K562 (cell line): ENCODE measurements at regions not wholly inside any gene's neighbourhood (a gene's known extent, or its start where the extent isn't known, plus 50 kb on each side); places are given as distances from the start of the nearest gene placed in this dataset.

Source experiments
- ATAC-seq: fragments of 200-7000 bp; cut with Tn5 transposase; 3 replicates; pipeline ENCODE4 v1.9.1; 2020; ENCODE audit warnings: moderate library complexity
- BruUV-seq: library from RNA; stranded (reverse); fragments of 400-500 nt; replicated peaks from 2 replicates; lab custom pipeline; 2021; lab: Mats Ljungman, UMichigan
- CTCF ChIA-PET: fragments of 300-600 bp; formaldehyde crosslinking; extraction: SDS; loops from one replicate; lab custom pipeline; 2021; ENCODE audit warnings: low intra/inter-chr PET ratio; lab: Yijun Ruan, JAX
- POLR2A ChIA-PET: fragments of 300-600, 350-650 bp; sonication (Branson Sonifier 250); formaldehyde crosslinking; extraction: SDS; loops from one replicate; lab custom pipeline; 2021; ENCODE audit warnings: antibody characterized with exemption, inconsistent platforms; lab: Yijun Ruan, JAX
- DNase-seq, 4 experiments: peaks; one replicate each; pipeline versions ENCODE4 v3.0.0 to v3.0.0-alpha.2; 2011 to 2018; ENCODE audit warnings: low spot score in 3 of 4, mixed read lengths in 3 of 4; ENCODE audit errors: extremely low read depth in 1 of 4
- FAIRE-seq: peaks from 2 replicates; lab custom pipeline; 2011; peaks lifted over from hg19 to GRCh38; lab: Jason Lieb, UNC
- H2AFZ ChIP-seq: 2 replicates; pipeline ENCODE4 v1.6.0; 2011; ENCODE audit warnings: low read depth, low read length, control low read depth, inconsistent platforms
- H3K27ac ChIP-seq: fragments of 200-600 bp; 3 replicates; pipeline ENCODE4 v1.8.0; 2011; ENCODE audit warnings: low read depth, mild to moderate bottlenecking, control low read depth, inconsistent platforms, low read length, moderate library complexity, mixed read lengths; ENCODE audit errors: extremely low read depth
- H3K27me3 ChIP-seq, 2 experiments: fragments of 300-600 bp in 1 of 2; 2 replicates in 1 of 2; 3 replicates in 1 of 2; pipeline versions ENCODE4 v1.6.0 to v1.8.0; 2011; ENCODE audit warnings: inconsistent platforms in 2 of 2, low read length in 2 of 2, mild to moderate bottlenecking in 1 of 2, mixed read lengths in 1 of 2, moderate library complexity in 1 of 2; ENCODE audit not compliant: control insufficient read depth in 2 of 2, insufficient read depth in 2 of 2
- H3K36me3 ChIP-seq: fragments of 300-600 bp; 3 replicates; pipeline ENCODE4 v1.8.0; 2011; ENCODE audit warnings: mild to moderate bottlenecking, low read length, inconsistent platforms; ENCODE audit not compliant: control insufficient read depth, insufficient read depth
- H3K4me1 ChIP-seq, 2 experiments: fragments of 200-600 bp in 1 of 2; replicated peaks in 1 of 2; 2 replicates in 1 of 2; 3 replicates in 1 of 2; pipeline versions ENCODE4 v1.5.1 to v1.8.0; 2011; ENCODE audit warnings: inconsistent platforms in 2 of 2, low read length in 2 of 2, mild to moderate bottlenecking in 1 of 2, mixed read lengths in 1 of 2, moderate library complexity in 1 of 2; ENCODE audit not compliant: control insufficient read depth in 2 of 2, insufficient read depth in 2 of 2
- H3K4me2 ChIP-seq: 2 replicates; pipeline ENCODE4 v1.6.1; 2011; ENCODE audit warnings: low read length, control low read depth, inconsistent platforms, mixed read lengths; ENCODE audit not compliant: insufficient read depth
- H3K4me3 ChIP-seq: fragments of 200-600 bp; sonication (generic), shearing (Covaris generic); 2 replicates; pipeline ENCODE4 v1.5.1; 2016; ENCODE audit warnings: control low read depth, inconsistent platforms
- H3K79me2 ChIP-seq: fragments of 200-600 bp; 3 replicates; pipeline ENCODE4 v1.8.0; 2011; ENCODE audit warnings: low read length, inconsistent platforms; ENCODE audit not compliant: control insufficient read depth, insufficient read depth
- H3K9ac ChIP-seq, 2 experiments: 2 replicates each; pipeline versions ENCODE4 v1.6.0 to v1.6.1; 2011; ENCODE audit warnings: low read depth in 2 of 2, low read length in 2 of 2, control low read depth in 1 of 2, inconsistent platforms in 1 of 2, mild to moderate bottlenecking in 1 of 2, mixed read lengths in 1 of 2; ENCODE audit not compliant: insufficient read depth in 1 of 2
- H3K9me1 ChIP-seq: one replicate; pipeline ENCODE4 v1.6.0; 2011; ENCODE audit warnings: inconsistent platforms, mild to moderate bottlenecking, low read length, moderate library complexity; ENCODE audit not compliant: control insufficient read depth, insufficient read depth
- H3K9me3 ChIP-seq: replicated peaks from 2 replicates; pipeline ENCODE4 v1.5.1; 2011; ENCODE audit warnings: low read depth, low read length, inconsistent platforms; ENCODE audit not compliant: control insufficient read depth, insufficient read depth
- H4K20me1 ChIP-seq: replicated peaks from 2 replicates; pipeline ENCODE4 v1.6.1; 2011; ENCODE audit warnings: low read length, inconsistent platforms, mixed read lengths; ENCODE audit not compliant: control insufficient read depth, insufficient read depth
- ARID1B ChIP-seq: fragments of 450-650 bp; IDR thresholded peaks from 2 replicates; pipeline ENCODE4 v1.6.1; 2016; ENCODE audit warnings: antibody characterized with exemption, mild to moderate bottlenecking, inconsistent platforms
- HCFC1 ChIP-seq: IDR thresholded peaks from 2 replicates; pipeline ENCODE4 v1.6.1; 2012; ENCODE audit warnings: low read depth, low read length, improper control_type of control experiment
- NFYB ChIP-seq: IDR thresholded peaks from 2 replicates; pipeline ENCODE4 v1.6.1; 2011; ENCODE audit warnings: mild to moderate bottlenecking, moderate library complexity; ENCODE audit not compliant: insufficient read length; ENCODE audit errors: extremely low read depth
- SMAD3 ChIP-seq: fragments of 450-650 bp; formaldehyde crosslinking; conservative IDR thresholded peaks from 2 replicates; pipeline ENCODE4 v1.4.0; 2020; ENCODE audit warnings: mild to moderate bottlenecking
- SUPT5H ChIP-seq: fragments of 450-650 bp; IDR thresholded peaks from 2 replicates; pipeline ENCODE4 v1.6.1; 2016
- ZFP1 ChIP-seq: fragments of 450-650 bp; formaldehyde crosslinking; IDR thresholded peaks from 2 replicates; pipeline ENCODE4 v1.4.0; 2020; ENCODE audit warnings: mild to moderate bottlenecking, mixed read lengths
- ZFP36 ChIP-seq: fragments of 150-350 bp; IDR thresholded peaks from 2 replicates; pipeline ENCODE4 v1.6.1; 2018; ENCODE audit warnings: low read length, low read depth; ENCODE audit not compliant: partially characterized antibody
- ZKSCAN8 ChIP-seq: fragments of 200-800 bp; sonication (Bioruptor generic); IDR thresholded peaks from 2 replicates; pipeline ENCODE4 v1.6.1; 2016; ENCODE audit warnings: missing genetic modification characterization, missing compliant biosample characterization
- ZNF274 ChIP-seq: IDR thresholded peaks from 2 replicates; pipeline ENCODE4 v1.6.1; 2011; ENCODE audit warnings: low read depth, mild to moderate bottlenecking, low read length, moderate library complexity, borderline replicate concordance
- ZNF324 ChIP-seq: fragments of 250-450 bp; sonication (Bioruptor Pico); IDR thresholded peaks from 2 replicates; pipeline ENCODE4 v1.4.0; 2020; ENCODE audit warnings: mild to moderate bottlenecking
- ZNF408 ChIP-seq: fragments of 250-450 bp; sonication (Bioruptor Pico); IDR thresholded peaks from 2 replicates; pipeline ENCODE4 v1.4.0; 2020; ENCODE audit warnings: low read depth, mild to moderate bottlenecking, moderate library complexity
- WGBS: fragments of 100-300 bp; shearing (Covaris generic); methylation state at CpG from one replicate; pipeline ENCODE4 v1.1.6; 2016; ENCODE audit warnings: low coverage, mixed read lengths; ENCODE audit not compliant: insufficient coverage; ENCODE audit errors: missing lambda C conversion rate; 5-methylcytosine and 5-hydroxymethylcytosine counted together
- in situ Hi-C: fragments of 300-500 bp; cut with MboI; formaldehyde crosslinking; loops from 4 replicates; pipeline ENCODE4 v1.15.0; 2018; ENCODE audit warnings: inconsistent platforms, mixed read lengths
- intact Hi-C: fragments of 100-400 bp; cut with micrococcal nuclease; formaldehyde crosslinking; loops from 2 replicates; pipeline ENCODE4 v1.14.2; 2022
- TF ChIP-seq, protein P1 (sequence below): fragments of 450-650 bp; IDR thresholded peaks from one replicate; pipeline ENCODE4 v1.6.1; 2018; ENCODE audit warnings: mild to moderate bottlenecking, moderate library complexity; ENCODE audit not compliant: partially characterized antibody
- TF ChIP-seq, protein P2 (sequence below), 2 experiments: fragments of 450-650 bp; IDR thresholded peaks; 2 replicates each; pipeline ENCODE4 v1.6.1; 2018; ENCODE audit warnings: mild to moderate bottlenecking in 2 of 2, low read depth in 1 of 2; ENCODE audit not compliant: partially characterized antibody in 2 of 2
- TF ChIP-seq, protein P3 (sequence below): fragments of 250-450 bp; sonication (Bioruptor Pico); IDR thresholded peaks from 2 replicates; pipeline ENCODE4 v1.5.0; 2020; ENCODE audit warnings: mild to moderate bottlenecking, borderline replicate concordance

DNA sequence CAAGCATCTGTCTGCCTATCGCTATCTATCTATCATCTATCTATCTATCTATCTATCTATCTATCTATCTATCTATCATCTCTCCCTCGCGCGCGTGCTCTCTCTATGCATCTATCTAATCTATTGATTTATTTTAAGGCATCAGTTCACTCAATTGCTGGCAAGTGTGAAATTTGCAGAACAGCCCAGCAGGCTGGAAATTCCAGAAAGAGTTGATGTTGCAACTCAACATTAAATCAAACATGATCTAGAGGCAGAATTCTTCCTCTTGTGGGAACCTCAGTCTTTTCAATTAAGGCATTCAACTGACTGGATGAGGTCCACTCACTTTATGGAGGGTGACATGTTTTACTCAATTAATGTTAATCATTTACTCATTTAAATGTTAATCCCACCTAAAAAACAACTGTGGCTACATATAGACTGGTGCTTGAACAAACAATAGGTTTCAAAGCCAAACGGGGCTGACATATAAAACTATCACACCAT, 1210.8 kb downstream of the GALC start (continued):
- TF ChIP-seq, protein P1, sequence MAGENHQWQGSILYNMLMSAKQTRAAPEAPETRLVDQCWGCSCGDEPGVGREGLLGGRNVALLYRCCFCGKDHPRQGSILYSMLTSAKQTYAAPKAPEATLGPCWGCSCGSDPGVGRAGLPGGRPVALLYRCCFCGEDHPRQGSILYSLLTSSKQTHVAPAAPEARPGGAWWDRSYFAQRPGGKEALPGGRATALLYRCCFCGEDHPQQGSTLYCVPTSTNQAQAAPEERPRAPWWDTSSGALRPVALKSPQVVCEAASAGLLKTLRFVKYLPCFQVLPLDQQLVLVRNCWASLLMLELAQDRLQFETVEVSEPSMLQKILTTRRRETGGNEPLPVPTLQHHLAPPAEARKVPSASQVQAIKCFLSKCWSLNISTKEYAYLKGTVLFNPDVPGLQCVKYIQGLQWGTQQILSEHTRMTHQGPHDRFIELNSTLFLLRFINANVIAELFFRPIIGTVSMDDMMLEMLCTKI = no peak

DNA sequence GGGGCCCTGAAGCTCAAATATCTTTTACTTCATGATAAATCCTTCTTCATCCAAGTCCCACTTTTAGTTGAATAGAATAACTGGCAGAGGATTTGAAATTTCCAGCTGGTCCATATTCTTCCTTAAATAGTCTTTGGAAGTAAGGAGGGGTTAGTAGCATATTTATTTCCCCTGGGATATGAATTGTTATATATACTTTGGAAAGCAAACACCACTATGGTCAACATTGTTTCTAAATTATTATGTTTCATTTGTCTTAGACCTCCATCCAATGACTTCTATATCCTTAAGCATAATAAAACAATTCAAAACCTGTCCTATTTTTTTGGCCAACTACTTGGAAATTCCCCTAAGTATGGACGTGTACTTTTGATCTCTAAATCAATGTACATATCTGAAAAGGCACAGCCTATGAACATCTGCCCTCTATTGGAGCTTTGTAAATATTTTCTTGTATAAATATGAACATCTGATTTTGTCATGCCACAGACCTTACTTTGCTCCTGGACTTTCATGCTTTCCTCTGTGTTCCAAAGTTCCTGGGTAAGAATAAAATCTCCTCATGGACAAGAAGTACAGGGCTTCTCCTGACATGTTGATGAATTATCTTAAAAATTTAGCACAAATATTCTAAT, 1212.0 kb downstream of the GALC start:
- no peaks in the 10 kb centered on the region for H3K27me3 ChIP-seq
- no peak for DNase-seq
- no peaks in the 10 kb centered on the region for H3K4me1 ChIP-seq
- FAIRE-seq = no peak
- ChIA-PET POLR2A (no interaction called here), CTCF (no interaction called here)
- in situ Hi-C loops (no loop called here), intact Hi-C loops (no loop called here)
- BruUV-seq = no TSS peak
- H3K9ac ChIP-seq = no peak overlapping the region
- H3K9me3 ChIP-seq = no peaks in the 10 kb centered on the region
- H2AFZ ChIP-seq = no peak overlapping the region
- H3K36me3 ChIP-seq = no peaks in the 10 kb centered on the region
- 0% methylated on average over 1 of the region's 1 CpG for WGBS
- H4K20me1 ChIP-seq = no peaks in the 10 kb centered on the region
- H3K79me2 ChIP-seq = no peaks in the 10 kb centered on the region
- ATAC-seq = no peak
- H3K4me2 ChIP-seq = no peak overlapping the region
- no peaks in the 10 kb centered on the region for H3K9me1 ChIP-seq
- H3K4me3 ChIP-seq = no peak overlapping the region
- H3K27ac ChIP-seq = no peak overlapping the region
- no peak for TF ChIP-seq HCFC1
- no peak for TF ChIP-seq ZNF274
- TF ChIP-seq ZKSCAN8 = no peak
- TF ChIP-seq, protein P2, sequence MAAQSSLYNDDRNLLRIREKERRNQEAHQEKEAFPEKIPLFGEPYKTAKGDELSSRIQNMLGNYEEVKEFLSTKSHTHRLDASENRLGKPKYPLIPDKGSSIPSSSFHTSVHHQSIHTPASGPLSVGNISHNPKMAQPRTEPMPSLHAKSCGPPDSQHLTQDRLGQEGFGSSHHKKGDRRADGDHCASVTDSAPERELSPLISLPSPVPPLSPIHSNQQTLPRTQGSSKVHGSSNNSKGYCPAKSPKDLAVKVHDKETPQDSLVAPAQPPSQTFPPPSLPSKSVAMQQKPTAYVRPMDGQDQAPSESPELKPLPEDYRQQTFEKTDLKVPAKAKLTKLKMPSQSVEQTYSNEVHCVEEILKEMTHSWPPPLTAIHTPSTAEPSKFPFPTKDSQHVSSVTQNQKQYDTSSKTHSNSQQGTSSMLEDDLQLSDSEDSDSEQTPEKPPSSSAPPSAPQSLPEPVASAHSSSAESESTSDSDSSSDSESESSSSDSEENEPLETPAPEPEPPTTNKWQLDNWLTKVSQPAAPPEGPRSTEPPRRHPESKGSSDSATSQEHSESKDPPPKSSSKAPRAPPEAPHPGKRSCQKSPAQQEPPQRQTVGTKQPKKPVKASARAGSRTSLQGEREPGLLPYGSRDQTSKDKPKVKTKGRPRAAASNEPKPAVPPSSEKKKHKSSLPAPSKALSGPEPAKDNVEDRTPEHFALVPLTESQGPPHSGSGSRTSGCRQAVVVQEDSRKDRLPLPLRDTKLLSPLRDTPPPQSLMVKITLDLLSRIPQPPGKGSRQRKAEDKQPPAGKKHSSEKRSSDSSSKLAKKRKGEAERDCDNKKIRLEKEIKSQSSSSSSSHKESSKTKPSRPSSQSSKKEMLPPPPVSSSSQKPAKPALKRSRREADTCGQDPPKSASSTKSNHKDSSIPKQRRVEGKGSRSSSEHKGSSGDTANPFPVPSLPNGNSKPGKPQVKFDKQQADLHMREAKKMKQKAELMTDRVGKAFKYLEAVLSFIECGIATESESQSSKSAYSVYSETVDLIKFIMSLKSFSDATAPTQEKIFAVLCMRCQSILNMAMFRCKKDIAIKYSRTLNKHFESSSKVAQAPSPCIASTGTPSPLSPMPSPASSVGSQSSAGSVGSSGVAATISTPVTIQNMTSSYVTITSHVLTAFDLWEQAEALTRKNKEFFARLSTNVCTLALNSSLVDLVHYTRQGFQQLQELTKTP (IDR thresholded peaks at IDR 0.05; ENCODE audit: low read depth in 1 of 2, partially characterized antibody in 2 of 2) = no peak
- no peak for TF ChIP-seq ZFP1 (CRISPR knock-in tag)
- TF ChIP-seq, protein P3, sequence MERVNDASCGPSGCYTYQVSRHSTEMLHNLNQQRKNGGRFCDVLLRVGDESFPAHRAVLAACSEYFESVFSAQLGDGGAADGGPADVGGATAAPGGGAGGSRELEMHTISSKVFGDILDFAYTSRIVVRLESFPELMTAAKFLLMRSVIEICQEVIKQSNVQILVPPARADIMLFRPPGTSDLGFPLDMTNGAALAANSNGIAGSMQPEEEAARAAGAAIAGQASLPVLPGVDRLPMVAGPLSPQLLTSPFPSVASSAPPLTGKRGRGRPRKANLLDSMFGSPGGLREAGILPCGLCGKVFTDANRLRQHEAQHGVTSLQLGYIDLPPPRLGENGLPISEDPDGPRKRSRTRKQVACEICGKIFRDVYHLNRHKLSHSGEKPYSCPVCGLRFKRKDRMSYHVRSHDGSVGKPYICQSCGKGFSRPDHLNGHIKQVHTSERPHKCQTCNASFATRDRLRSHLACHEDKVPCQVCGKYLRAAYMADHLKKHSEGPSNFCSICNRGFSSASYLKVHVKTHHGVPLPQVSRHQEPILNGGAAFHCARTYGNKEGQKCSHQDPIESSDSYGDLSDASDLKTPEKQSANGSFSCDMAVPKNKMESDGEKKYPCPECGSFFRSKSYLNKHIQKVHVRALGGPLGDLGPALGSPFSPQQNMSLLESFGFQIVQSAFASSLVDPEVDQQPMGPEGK (CRISPR knock-in tag) = no peak
- no peak for TF ChIP-seq ZNF408 (CRISPR knock-in tag)
- no peak for TF ChIP-seq ARID1B
- TF ChIP-seq ZFP36 = no peak
- TF ChIP-seq SMAD3 (CRISPR knock-in tag) = no peak
- no peak for TF ChIP-seq SUPT5H
- no peak for TF ChIP-seq NFYB
- TF ChIP-seq ZNF324 (CRISPR knock-in tag) = no peak
